ENCODE measurements at regions not wholly inside any gene's neighbourhood (a gene's known extent, or its start where the extent isn't known, plus 50 kb on each side); places are given as distances from the start of the nearest gene placed in this dataset.

- no peaks in the 10 kb centered on the region for H3K36me3 Mint-ChIP-seq
- peaks cover 3% of the 10 kb centered on the region for H3K4me1 Mint-ChIP-seq
- no peak for DNase-seq
- no peak overlapping the region for H3K27ac Mint-ChIP-seq
- no peak overlapping the region for H3K4me3 Mint-ChIP-seq
- peaks cover 7% of the 10 kb centered on the region for H3K9me3 Mint-ChIP-seq
- no peaks in the 10 kb centered on the region for H3K27me3 Mint-ChIP-seq
- CTCF ChIA-PET: no interaction called here
Observed at GRCh38 chr5:103346162-103346748, 87.7 kb downstream of the MACIR start.

DNA sequence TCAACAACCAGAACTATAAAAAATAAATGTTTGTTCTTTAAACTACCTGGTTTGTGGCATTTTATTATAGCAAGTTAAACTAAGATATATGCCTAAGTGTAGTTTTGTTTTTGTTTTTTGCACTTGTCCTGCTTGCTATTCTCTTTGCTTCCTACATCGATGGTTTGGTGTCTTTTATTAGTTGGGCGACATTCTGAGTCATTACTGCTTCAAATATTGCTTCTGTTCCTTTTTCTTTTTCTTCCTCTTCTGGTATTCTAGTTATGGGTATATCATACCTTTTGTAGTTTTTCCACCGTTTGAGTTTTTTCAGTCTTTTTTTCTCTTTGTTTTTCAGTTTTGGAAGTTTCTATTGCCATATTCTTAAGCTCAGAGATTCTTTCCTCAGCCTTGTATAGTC is 86.9 kb downstream of the MACIR start:
- Mint-ChIP-seq H3K27me3 (no peaks in the 10 kb centered on the region), H3K9me3 (peaks cover 7% of the 10 kb centered on the region), H3K4me3 (no peak overlapping the region), H3K36me3 (no peaks in the 10 kb centered on the region), H3K4me1 (peaks cover 9% of the 10 kb centered on the region), H3K27ac (no peak overlapping the region)
- CTCF ChIA-PET: no interaction called here
- DNase-seq: no peak

GRCh38 chr5:103340717-103341388 is 82.3 kb downstream of the MACIR start:
- Mint-ChIP-seq H3K36me3 (no peaks in the 10 kb centered on the region), H3K4me1 (peaks cover 9% of the 10 kb centered on the region), H3K27ac (no peak overlapping the region), H3K4me3 (no peak overlapping the region), H3K9me3 (peaks cover 7% of the 10 kb centered on the region), H3K27me3 (no peaks in the 10 kb centered on the region)
- CTCF ChIA-PET: no interaction called here
- no peak for DNase-seq

DNA sequence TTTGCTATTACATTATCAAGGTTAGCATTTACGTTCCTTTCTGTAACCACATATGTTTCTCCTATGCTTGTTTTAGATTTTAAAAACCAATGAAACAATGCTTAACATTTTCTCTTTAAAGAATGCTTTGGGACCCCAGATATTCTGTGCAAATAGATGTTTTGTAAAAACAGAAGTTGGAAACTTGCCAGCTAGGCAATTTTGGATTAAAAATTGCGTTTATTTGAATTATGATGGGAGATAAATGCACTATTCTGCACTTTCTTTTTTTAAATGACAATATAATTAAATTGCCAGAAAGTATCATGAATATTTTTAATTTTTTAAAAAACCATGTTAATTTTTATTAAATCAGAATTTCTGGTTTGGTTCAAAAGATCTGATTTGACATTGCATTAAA is 81.6 kb downstream of the MACIR start:
- no peak overlapping the region for H3K4me3 Mint-ChIP-seq

DNA sequence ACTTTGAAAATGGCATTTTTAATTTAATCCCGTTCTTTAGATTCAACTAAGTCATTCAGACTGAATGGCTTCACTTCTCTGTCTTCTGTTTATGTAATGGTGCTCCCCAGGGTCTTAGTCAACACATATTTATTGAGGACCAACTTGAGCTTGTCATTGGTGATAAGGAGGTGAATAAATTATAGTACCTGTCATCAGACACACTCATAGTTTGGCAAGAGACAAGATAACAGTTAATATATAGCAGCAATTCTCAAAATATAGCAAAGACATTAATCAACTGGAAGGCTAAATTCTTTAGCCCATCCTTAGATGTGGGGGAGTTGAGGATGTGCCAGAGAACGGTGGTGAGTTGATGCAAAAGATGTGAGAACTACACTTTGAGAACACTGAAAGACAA is 78.4 kb downstream of the MACIR start:
- no peak overlapping the region for H3K27ac Mint-ChIP-seq

More for the DNA sequence above, 81.6 kb downstream of the MACIR start:
- H3K9me3 Mint-ChIP-seq: peaks cover 7% of the 10 kb centered on the region
- H3K27ac Mint-ChIP-seq: no peak overlapping the region
- H3K27me3 Mint-ChIP-seq: no peaks in the 10 kb centered on the region
- H3K36me3 Mint-ChIP-seq: no peaks in the 10 kb centered on the region
- H3K4me1 Mint-ChIP-seq: peaks cover 9% of the 10 kb centered on the region
- CTCF ChIA-PET: no interaction called here
- DNase-seq: no peak

DNA sequence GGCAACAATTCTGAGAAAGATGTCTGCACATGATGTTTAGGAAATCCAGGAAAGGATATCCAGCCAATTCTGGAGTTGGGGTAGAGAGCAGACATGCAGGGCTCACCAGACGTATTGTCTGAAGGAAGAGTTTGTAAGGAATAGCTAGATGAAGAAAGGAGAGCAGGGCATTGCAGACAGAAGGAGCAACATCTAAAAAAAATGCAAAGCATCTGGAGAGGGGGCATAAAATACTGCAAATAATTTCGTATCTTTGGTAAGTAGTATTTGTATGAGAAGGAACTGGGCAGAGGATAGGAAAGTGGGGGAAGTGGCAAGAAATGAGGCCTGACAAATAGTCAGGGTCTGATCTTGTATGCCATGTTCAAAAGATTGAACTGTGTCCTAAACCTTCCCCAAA is 74.8 kb downstream of the MACIR start:
- Mint-ChIP-seq H3K36me3 (no peaks in the 10 kb centered on the region), H3K4me3 (no peak overlapping the region), H3K27me3 (peaks cover 3% of the 10 kb centered on the region), H3K27ac (no peak overlapping the region), H3K9me3 (no peaks in the 10 kb centered on the region), H3K4me1 (no peaks in the 10 kb centered on the region)
- DNase-seq: no peak
- CTCF ChIA-PET: no interaction called here

More for the DNA sequence above, 78.4 kb downstream of the MACIR start:
- no peak overlapping the region for H3K4me3 Mint-ChIP-seq
- DNase-seq: no peak
- no peaks in the 10 kb centered on the region for H3K27me3 Mint-ChIP-seq
- H3K4me1 Mint-ChIP-seq: peaks cover 9% of the 10 kb centered on the region
- H3K9me3 Mint-ChIP-seq: peaks cover 3% of the 10 kb centered on the region
- no peaks in the 10 kb centered on the region for H3K36me3 Mint-ChIP-seq
- CTCF ChIA-PET: interaction anchor here (0.7 kb wide), 1 partner anchor 138 kb away, joined by 3 read pairs; no protein-coding TSS in a partner anchor

DNA sequence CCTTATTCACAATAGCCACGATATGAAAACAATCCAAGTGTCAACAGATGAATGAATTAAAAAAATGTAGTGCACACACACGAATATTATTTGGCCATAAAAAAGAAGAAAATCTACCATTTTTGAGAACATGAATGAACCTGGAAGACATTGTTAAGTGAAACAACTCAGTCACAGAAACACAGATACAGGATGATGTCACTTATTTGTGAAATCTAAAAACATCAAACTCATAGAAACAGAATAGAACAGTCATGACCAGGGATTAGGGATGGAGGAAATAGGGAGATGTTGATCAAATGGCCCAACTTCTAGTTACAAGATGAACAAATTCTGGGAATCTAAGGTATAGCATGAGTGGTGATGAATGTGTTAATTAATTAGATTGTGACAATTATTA is 72.3 kb downstream of the MACIR start:
- H3K4me3 Mint-ChIP-seq: no peak overlapping the region
- no peak overlapping the region for H3K27ac Mint-ChIP-seq
- peaks cover 3% of the 10 kb centered on the region for H3K27me3 Mint-ChIP-seq
- no peak for DNase-seq
- no peaks in the 10 kb centered on the region for H3K36me3 Mint-ChIP-seq
- no peaks in the 10 kb centered on the region for H3K9me3 Mint-ChIP-seq
- no peaks in the 10 kb centered on the region for H3K4me1 Mint-ChIP-seq
- CTCF ChIA-PET: no interaction called here

All from activated naive CD4-positive, alpha-beta T cell treated with anti-CD3 and anti-CD28 coated beads, Interleukin-2, amount 10 ng/mL, durations not matched to agents 7 days and 5 days (primary cell).